Trophoblast cell (in vitro differentiated cells and primary cell): ENCODE measurements at regions not wholly inside any gene's neighbourhood (a gene's known extent, or its start where the extent isn't known, plus 50 kb on each side); places are given as distances from the start of the nearest gene placed in this dataset.

Source experiments
- DNase-seq, 2 donors: peaks; one replicate each; pipeline ENCODE4 v3.0.0-alpha.2; 2016
- H2AFZ ChIP-seq: 2 replicates; pipeline ENCODE4 v1.6.1; 2013; ENCODE audit warnings: low read length, moderate library complexity, mild to moderate bottlenecking; ENCODE audit not compliant: insufficient read depth, poor library complexity
- H2AK5ac ChIP-seq: 2 replicates; pipeline ENCODE4 v1.6.1; 2013; ENCODE audit warnings: mild to moderate bottlenecking, low read length
- H2BK120ac ChIP-seq: 2 replicates; pipeline ENCODE4 v1.6.1; 2013; ENCODE audit warnings: low read length, mild to moderate bottlenecking, moderate library complexity; ENCODE audit not compliant: insufficient read depth, poor library complexity
- H2BK12ac ChIP-seq: 2 replicates; pipeline ENCODE4 v1.6.1; 2013; ENCODE audit warnings: mild to moderate bottlenecking, low read length, moderate library complexity
- H2BK5ac ChIP-seq: 2 replicates; pipeline ENCODE4 v1.6.1; 2013; ENCODE audit warnings: low read length, low read depth, moderate library complexity, mild to moderate bottlenecking; ENCODE audit not compliant: poor library complexity
- H3K14ac ChIP-seq: 2 replicates; pipeline ENCODE4 v1.6.1; 2013; ENCODE audit warnings: mild to moderate bottlenecking, low read length
- H3K18ac ChIP-seq: 2 replicates; pipeline ENCODE4 v1.6.1; 2013; ENCODE audit warnings: mild to moderate bottlenecking, low read length
- H3K23ac ChIP-seq: 2 replicates; pipeline ENCODE4 v1.6.1; 2013; ENCODE audit warnings: low read length
- H3K27ac ChIP-seq: 2 replicates; pipeline ENCODE4 v1.5.1; 2013; ENCODE audit warnings: low read depth, mild to moderate bottlenecking, inconsistent platforms, low read length, moderate library complexity
- H3K27me3 ChIP-seq: 2 replicates; pipeline ENCODE4 v1.6.1; 2013; ENCODE audit warnings: inconsistent platforms, mild to moderate bottlenecking, low read length, moderate library complexity; ENCODE audit not compliant: insufficient read depth
- H3K36me3 ChIP-seq, 2 experiments: 1 replicate in 1 of 2; 2 replicates in 1 of 2; pipeline ENCODE4 v1.6.1; 2013; ENCODE audit warnings: low read length in 2 of 2, mild to moderate bottlenecking in 2 of 2, moderate library complexity in 1 of 2; ENCODE audit not compliant: insufficient read depth in 2 of 2, control insufficient read depth in 1 of 2
- H3K4ac ChIP-seq: 2 replicates; pipeline ENCODE4 v1.6.1; 2013; ENCODE audit warnings: low read depth, mild to moderate bottlenecking, low read length, moderate library complexity
- H3K4me1 ChIP-seq, 2 experiments: 1 replicate in 1 of 2; 2 replicates in 1 of 2; pipeline ENCODE4 v1.6.1; 2013; ENCODE audit warnings: low read length in 2 of 2, mild to moderate bottlenecking in 2 of 2, moderate library complexity in 1 of 2; ENCODE audit not compliant: insufficient read depth in 2 of 2, control insufficient read depth in 1 of 2
- H3K4me2 ChIP-seq: 2 replicates; pipeline ENCODE4 v1.6.1; 2013; ENCODE audit warnings: inconsistent platforms, mild to moderate bottlenecking, low read length, moderate library complexity
- H3K4me3 ChIP-seq: 2 replicates; pipeline ENCODE4 v1.5.1; 2013; ENCODE audit warnings: mild to moderate bottlenecking, low read depth, low read length, inconsistent platforms
- H3K79me1 ChIP-seq: one replicate; pipeline ENCODE4 v1.6.1; 2013; ENCODE audit warnings: low read length
- H3K79me2 ChIP-seq: 2 replicates; pipeline ENCODE4 v1.6.1; 2013; ENCODE audit warnings: low read length, mild to moderate bottlenecking; ENCODE audit not compliant: control insufficient read depth, insufficient read depth, poor library complexity
- H3K9ac ChIP-seq: 2 replicates; pipeline ENCODE4 v1.6.1; 2013; ENCODE audit warnings: mild to moderate bottlenecking, low read length
- H3K9me3 ChIP-seq: 2 replicates; pipeline ENCODE4 v1.6.1; 2013; ENCODE audit warnings: low read depth, mild to moderate bottlenecking, control low read depth, inconsistent platforms, low read length; ENCODE audit not compliant: insufficient read depth
- H4K12ac ChIP-seq: 2 replicates; pipeline ENCODE4 v1.6.1; 2013; ENCODE audit warnings: low read depth, mild to moderate bottlenecking, low read length, moderate library complexity
- H4K8ac ChIP-seq: 2 replicates; pipeline ENCODE4 v1.6.1; 2013; ENCODE audit warnings: low read depth, mild to moderate bottlenecking, low read length, moderate library complexity
- H4K91ac ChIP-seq: one replicate; pipeline ENCODE4 v1.6.1; 2013; ENCODE audit warnings: low read depth, mild to moderate bottlenecking, low read length, moderate library complexity
- WGBS: extraction: QIAGEN DNeasy Blood & Tissue Kit; methylation state at CpG from one replicate; pipeline ENCODE4 v1.1.7; 2013; ENCODE audit warnings: missing lambda C conversion rate; ENCODE audit not compliant: insufficient read length, insufficient coverage; ENCODE audit errors: extremely low coverage; 5-methylcytosine and 5-hydroxymethylcytosine counted together

DNA sequence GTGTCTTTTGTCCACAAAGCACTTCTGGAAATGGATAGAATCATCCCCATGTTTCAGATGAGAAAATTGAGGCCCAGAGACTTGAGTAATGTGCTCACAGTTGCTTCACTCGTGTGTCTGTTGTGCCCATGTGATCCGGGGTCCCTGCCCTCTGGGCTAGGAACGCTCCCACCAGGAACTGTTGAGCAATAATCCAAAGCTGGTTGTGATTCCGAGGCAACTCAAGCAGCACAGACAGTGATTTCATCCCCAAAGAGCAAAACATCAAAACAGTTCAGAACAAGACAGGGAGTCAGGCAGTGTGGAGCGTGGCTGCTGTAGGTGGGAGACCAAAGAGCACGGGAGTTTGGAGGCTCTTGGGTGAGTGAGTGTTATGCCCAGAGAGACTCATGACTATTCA, 205.0 kb upstream of the ASIC2 start:
- H2BK12ac ChIP-seq = no peak overlapping the region
- H3K4me2 ChIP-seq = no peak overlapping the region
- H3K36me3 ChIP-seq = no peaks in the 10 kb centered on the region
- no peaks in the 10 kb centered on the region for H3K9me3 ChIP-seq
- no peak overlapping the region for H3K23ac ChIP-seq
- H3K79me1 ChIP-seq = no peaks in the 10 kb centered on the region
- no peak overlapping the region for H3K9ac ChIP-seq
- no peak overlapping the region for H3K4ac ChIP-seq
- H3K79me2 ChIP-seq = no peaks in the 10 kb centered on the region
- no peak overlapping the region for H3K14ac ChIP-seq
- no peak for DNase-seq
- no peak overlapping the region for H2AFZ ChIP-seq
- WGBS = no CpG with 5 or more reads among the region's 6 CpGs
- no peak overlapping the region for H2AK5ac ChIP-seq
- H4K8ac ChIP-seq = no peak overlapping the region
- no peak overlapping the region for H3K4me3 ChIP-seq
- H4K12ac ChIP-seq = no peak overlapping the region
- H4K91ac ChIP-seq = no peak overlapping the region
- H3K27me3 ChIP-seq = no peaks in the 10 kb centered on the region
- H2BK5ac ChIP-seq = no peak overlapping the region
- no peak overlapping the region for H2BK120ac ChIP-seq
- H3K18ac ChIP-seq = no peak overlapping the region
- H3K27ac ChIP-seq = no peak overlapping the region
- H3K4me1 ChIP-seq = no peaks in the 10 kb centered on the region

DNA sequence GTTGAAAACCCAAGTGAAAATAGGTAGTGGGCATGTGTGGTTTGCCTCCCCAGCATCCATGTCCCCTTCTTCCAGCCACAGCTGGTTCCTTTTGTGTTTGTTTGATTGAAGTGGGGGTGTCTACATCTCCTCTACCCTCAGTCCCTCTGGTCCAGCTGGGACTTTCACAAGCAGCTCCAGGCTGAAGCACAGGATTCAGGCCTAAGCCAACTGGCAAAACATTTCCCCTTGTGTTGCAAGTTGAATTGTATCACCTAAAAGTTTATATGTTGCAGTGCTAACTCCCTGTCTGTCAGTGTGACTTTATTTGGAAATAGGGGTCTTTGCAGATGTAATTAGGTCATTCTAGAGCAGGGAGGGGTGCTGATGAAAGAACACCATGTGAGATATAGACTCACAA, 205.9 kb upstream of the ASIC2 start:
- Histone ChIP-seq H4K8ac (no peak overlapping the region), H3K9me3 (no peaks in the 10 kb centered on the region), H3K4me3 (no peak overlapping the region), H3K79me2 (no peaks in the 10 kb centered on the region), H3K18ac (no peak overlapping the region), H3K27ac (no peak overlapping the region), H2BK12ac (no peak overlapping the region), H3K14ac (no peak overlapping the region), H4K12ac (no peak overlapping the region), H3K27me3 (no peaks in the 10 kb centered on the region), H3K4me2 (no peak overlapping the region), H3K4ac (no peak overlapping the region), H4K91ac (no peak overlapping the region), H2BK120ac (no peak overlapping the region), H3K23ac (no peak overlapping the region), H3K36me3 (no peaks in the 10 kb centered on the region), H2AK5ac (no peak overlapping the region), H3K79me1 (no peaks in the 10 kb centered on the region), H2AFZ (no peak overlapping the region), H3K4me1 (no peaks in the 10 kb centered on the region), H2BK5ac (no peak overlapping the region), H3K9ac (no peak overlapping the region)
- no peak for DNase-seq

DNA sequence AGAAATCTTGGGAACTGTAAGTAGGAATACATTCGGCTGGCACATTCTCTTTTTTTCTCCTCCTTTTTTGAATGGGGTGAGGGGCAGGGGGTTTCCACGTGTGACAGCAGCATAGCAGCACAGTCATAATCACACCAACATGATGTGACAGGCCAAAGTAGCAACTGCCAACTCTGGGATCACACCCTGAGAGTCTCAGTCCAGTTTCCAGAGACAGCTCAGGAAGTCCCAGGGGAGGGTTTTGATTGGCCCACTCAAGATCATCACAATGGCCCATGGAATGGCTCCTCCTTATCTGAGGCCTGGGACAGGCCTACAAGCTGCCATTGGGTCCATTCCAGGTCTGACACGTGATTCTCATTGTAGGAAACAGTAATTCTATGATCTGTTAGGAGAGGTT, 207.1 kb upstream of the ASIC2 start:
- H4K91ac ChIP-seq = no peak overlapping the region
- WGBS = no CpG with 5 or more reads among the region's 3 CpGs
- no peaks in the 10 kb centered on the region for H3K4me1 ChIP-seq
- H3K27me3 ChIP-seq = no peaks in the 10 kb centered on the region
- no peaks in the 10 kb centered on the region for H3K9me3 ChIP-seq
- no peak overlapping the region for H3K18ac ChIP-seq
- H3K27ac ChIP-seq = no peak overlapping the region
- no peak overlapping the region for H2BK120ac ChIP-seq
- no peak overlapping the region for H3K23ac ChIP-seq
- no peak overlapping the region for H4K12ac ChIP-seq
- H3K4me3 ChIP-seq = no peak overlapping the region
- no peaks in the 10 kb centered on the region for H3K79me1 ChIP-seq
- no peak overlapping the region for H3K4me2 ChIP-seq
- no peaks in the 10 kb centered on the region for H3K79me2 ChIP-seq
- no peak overlapping the region for H2BK12ac ChIP-seq
- H3K36me3 ChIP-seq = no peaks in the 10 kb centered on the region
- no peak overlapping the region for H3K9ac ChIP-seq
- no peak overlapping the region for H2BK5ac ChIP-seq
- H3K4ac ChIP-seq = no peak overlapping the region
- DNase-seq = no peak
- no peak overlapping the region for H2AFZ ChIP-seq
- H4K8ac ChIP-seq = no peak overlapping the region
- no peak overlapping the region for H2AK5ac ChIP-seq
- no peak overlapping the region for H3K14ac ChIP-seq

DNA sequence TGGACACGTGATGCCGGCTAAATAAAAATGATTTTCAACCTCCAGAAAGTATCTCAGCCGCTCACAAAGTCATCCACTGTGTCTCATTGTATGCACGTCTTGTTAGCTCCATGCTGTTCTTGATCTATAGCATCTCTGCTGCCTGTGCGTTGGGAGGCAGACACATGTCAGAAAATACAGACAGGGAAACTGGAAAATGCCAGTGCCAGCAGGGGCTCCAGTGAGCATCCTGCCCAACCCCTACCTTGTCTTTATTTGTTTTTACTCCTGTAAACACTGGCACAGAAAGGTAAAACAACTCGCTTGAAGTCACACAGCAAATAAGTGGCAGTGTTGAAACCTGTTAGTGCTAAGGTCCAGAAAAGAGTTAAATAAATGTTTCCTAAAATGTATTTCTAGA, 208.1 kb upstream of the ASIC2 start:
- Histone ChIP-seq H3K9me3 (no peaks in the 10 kb centered on the region), H2AK5ac (no peak overlapping the region), H2BK5ac (no peak overlapping the region), H3K36me3 (no peaks in the 10 kb centered on the region), H3K27me3 (no peaks in the 10 kb centered on the region), H3K4ac (no peak overlapping the region), H2BK12ac (no peak overlapping the region), H3K4me1 (no peaks in the 10 kb centered on the region), H4K8ac (no peak overlapping the region), H3K79me2 (no peaks in the 10 kb centered on the region), H3K4me3 (no peak overlapping the region), H4K91ac (no peak overlapping the region), H4K12ac (no peak overlapping the region), H3K23ac (no peak overlapping the region), H3K4me2 (no peak overlapping the region), H2BK120ac (no peak overlapping the region), H2AFZ (no peak overlapping the region), H3K79me1 (no peaks in the 10 kb centered on the region), H3K27ac (no peak overlapping the region), H3K14ac (no peak overlapping the region), H3K18ac (no peak overlapping the region), H3K9ac (no peak overlapping the region)
- DNase-seq = no peak
- no CpG with 5 or more reads among the region's 6 CpGs for WGBS

DNA sequence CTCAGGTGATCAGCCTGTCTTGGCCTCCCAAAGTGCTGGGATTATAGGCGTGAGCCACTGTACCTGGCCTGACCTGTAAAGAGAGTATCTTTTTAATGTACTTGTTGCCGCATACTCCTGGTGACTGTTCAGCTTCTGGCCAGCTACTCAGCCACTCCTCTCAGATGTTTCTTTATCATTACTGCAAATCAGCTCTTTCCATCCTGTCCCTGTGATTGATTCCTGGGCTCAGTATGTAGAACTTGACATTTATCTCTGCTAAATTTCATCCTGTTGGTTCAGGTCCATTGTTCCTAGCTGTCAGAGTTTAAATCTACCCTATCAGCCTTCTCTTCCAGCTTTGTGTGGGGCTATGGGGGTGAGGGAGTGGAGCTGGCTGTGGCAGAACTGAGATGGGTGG, 211.5 kb upstream of the ASIC2 start:
- Histone ChIP-seq H3K18ac (no peak overlapping the region), H2AK5ac (no peak overlapping the region), H3K9me3 (no peaks in the 10 kb centered on the region), H3K79me1 (no peaks in the 10 kb centered on the region), H3K4me3 (no peak overlapping the region), H3K23ac (no peak overlapping the region), H3K4me1 (no peaks in the 10 kb centered on the region), H3K79me2 (no peaks in the 10 kb centered on the region), H3K4me2 (no peak overlapping the region), H2BK5ac (no peak overlapping the region), H4K91ac (no peak overlapping the region), H4K12ac (no peak overlapping the region), H3K36me3 (no peaks in the 10 kb centered on the region), H2BK12ac (no peak overlapping the region), H2BK120ac (no peak overlapping the region), H3K14ac (no peak overlapping the region), H3K9ac (no peak overlapping the region), H4K8ac (no peak overlapping the region), H3K27me3 (no peaks in the 10 kb centered on the region), H2AFZ (no peak overlapping the region), H3K4ac (no peak overlapping the region), H3K27ac (no peak overlapping the region)
- WGBS = no CpG with 5 or more reads among the region's 2 CpGs
- DNase-seq = no peak
